MCF 10A (cell line): ENCODE measurements at regions not wholly inside any gene's neighbourhood (a gene's known extent, or its start where the extent isn't known, plus 50 kb on each side); places are given as distances from the start of the nearest gene placed in this dataset.

ENCODE experiments used
- BruUV-seq: library from RNA; stranded (reverse); fragments of 400-500 nt; replicated peaks from 2 replicates; lab custom pipeline; 2021; lab: Mats Ljungman, UMichigan
- CTCF ChIA-PET: fragments of 300-600 bp; sonication (Branson Sonifier 250); formaldehyde crosslinking; extraction: SDS; loops from one replicate; lab custom pipeline; 2021; ENCODE audit warnings: antibody characterized with exemption, inconsistent platforms; lab: Yijun Ruan, JAX
- POLR2A ChIA-PET: fragments of 300-600, 350-650 bp; sonication (Branson Sonifier 250); formaldehyde crosslinking; extraction: SDS; loops from one replicate; lab custom pipeline; 2020; ENCODE audit warnings: antibody characterized with exemption, inconsistent platforms; lab: Yijun Ruan, JAX
- DNase-seq: peaks from one replicate; pipeline ENCODE4 v3.0.0-alpha.2; 2018; ENCODE audit not compliant: unreplicated experiment
- H3K27ac Mint-ChIP-seq: one replicate; pipeline ENCODE4 v1.8.0; 2022; ENCODE audit warnings: mild to moderate bottlenecking, low read depth, mixed read lengths; ENCODE audit not compliant: unreplicated experiment
- H3K27me3 Mint-ChIP-seq: one replicate; pipeline ENCODE4 v1.8.0; 2022; ENCODE audit warnings: mixed read lengths; ENCODE audit not compliant: insufficient read depth, unreplicated experiment
- H3K36me3 Mint-ChIP-seq: one replicate; pipeline ENCODE4 v1.8.0; 2022; ENCODE audit warnings: mild to moderate bottlenecking, moderate library complexity, mixed read lengths; ENCODE audit not compliant: insufficient read depth, unreplicated experiment
- H3K4me1 Mint-ChIP-seq: one replicate; pipeline ENCODE4 v1.8.0; 2022; ENCODE audit warnings: mixed read lengths; ENCODE audit not compliant: insufficient read depth, unreplicated experiment
- H3K4me3 Mint-ChIP-seq: one replicate; pipeline ENCODE4 v1.8.0; 2022; ENCODE audit warnings: mild to moderate bottlenecking, moderate library complexity, mixed read lengths; ENCODE audit not compliant: unreplicated experiment
- H3K9me3 Mint-ChIP-seq: one replicate; pipeline ENCODE4 v1.8.0; 2022; ENCODE audit warnings: mixed read lengths; ENCODE audit not compliant: unreplicated experiment
- CTCF ChIP-seq: fragments of 200-600 bp; IDR thresholded peaks from one replicate; pipeline ENCODE4 v1.8.0; 2022; ENCODE audit warnings: antibody characterized with exemption, mild to moderate bottlenecking; ENCODE audit not compliant: unreplicated experiment
- intact Hi-C: fragments of 100-400 bp; cut with micrococcal nuclease; formaldehyde crosslinking; loops from 2 replicates; pipeline ENCODE4 v1.14.1; 2022

- Mint-ChIP-seq H3K4me1 (no peaks in the 10 kb centered on the region), H3K27me3 (no peaks in the 10 kb centered on the region), H3K9me3 (no peaks in the 10 kb centered on the region), H3K27ac (no peak overlapping the region), H3K36me3 (no peaks in the 10 kb centered on the region), H3K4me3 (no peak overlapping the region)
- intact Hi-C loops = no loop called here
- no TSS peak for BruUV-seq
- no peak for DNase-seq
- POLR2A ChIA-PET = no interaction called here
- TF ChIP-seq CTCF = no peak
- CTCF ChIA-PET = interaction anchor here (0.7 kb wide), 1 partner anchor 780 kb away, joined by 3 read pairs; no protein-coding TSS in a partner anchor
These were observed 936.6 kb upstream of the PTPRD start for GRCh38 chr9:11549311-11549794.

- Mint-ChIP-seq H3K27ac (no peak overlapping the region), H3K4me3 (no peak overlapping the region), H3K9me3 (no peaks in the 10 kb centered on the region), H3K27me3 (no peaks in the 10 kb centered on the region), H3K4me1 (no peaks in the 10 kb centered on the region), H3K36me3 (no peaks in the 10 kb centered on the region)
- no peak for TF ChIP-seq CTCF
- intact Hi-C loops = no loop called here
- POLR2A ChIA-PET = no interaction called here
- BruUV-seq = no TSS peak
- CTCF ChIA-PET = no interaction called here
- DNase-seq = no peak
These were observed 938.3 kb upstream of the PTPRD start for GRCh38 chr9:11551106-11551505.

- Mint-ChIP-seq H3K4me1 (no peaks in the 10 kb centered on the region), H3K36me3 (no peaks in the 10 kb centered on the region), H3K27me3 (no peaks in the 10 kb centered on the region), H3K4me3 (no peak overlapping the region), H3K9me3 (no peaks in the 10 kb centered on the region), H3K27ac (no peak overlapping the region)
- TF ChIP-seq CTCF = no peak
- no TSS peak for BruUV-seq
- DNase-seq = no peak
- ChIA-PET POLR2A (no interaction called here), CTCF (interaction anchor here (0.6 to 0.7 kb wide), 2 partner anchors 210 to 751 kb away, joined by 3 to 5 read pairs; no protein-coding TSS in a partner anchor)
- intact Hi-C loops = no loop called here
These were observed 945.2 kb upstream of the PTPRD start for GRCh38 chr9:11558043-11558442.

- Mint-ChIP-seq H3K27me3 (no peaks in the 10 kb centered on the region), H3K36me3 (no peaks in the 10 kb centered on the region), H3K9me3 (no peaks in the 10 kb centered on the region), H3K27ac (no peak overlapping the region), H3K4me3 (no peak overlapping the region), H3K4me1 (no peaks in the 10 kb centered on the region)
- no peak for DNase-seq
- ChIA-PET POLR2A (no interaction called here), CTCF (no interaction called here)
- no peak for TF ChIP-seq CTCF
- intact Hi-C loops = no loop called here
- no TSS peak for BruUV-seq
These were observed 946.4 kb upstream of the PTPRD start for GRCh38 chr9:11559001-11559776.
